Osteoblast (primary cell): ENCODE measurements at regions not wholly inside any gene's neighbourhood (a gene's known extent, or its start where the extent isn't known, plus 50 kb on each side); places are given as distances from the start of the nearest gene placed in this dataset.

Experiments
- DNase-seq: peaks from one replicate; pipeline ENCODE4 v3.0.0; 2011; ENCODE audit warnings: low spot score, mixed read lengths; ENCODE audit not compliant: insufficient read length; ENCODE audit errors: missing footprints
- H2AFZ ChIP-seq: 2 replicates; pipeline ENCODE4 v1.6.0; 2011; ENCODE audit warnings: mild to moderate bottlenecking, low read length
- H3K27ac ChIP-seq: 2 replicates; pipeline ENCODE4 v1.5.1; 2011; ENCODE audit warnings: mild to moderate bottlenecking, low read depth, low read length, moderate library complexity
- H3K27me3 ChIP-seq: 2 replicates; pipeline ENCODE4 v1.6.0; 2012; ENCODE audit warnings: mild to moderate bottlenecking, control low read depth, inconsistent platforms, low read length, moderate library complexity; ENCODE audit not compliant: insufficient read depth
- H3K36me3 ChIP-seq: 2 replicates; pipeline ENCODE4 v1.5.1; 2011; ENCODE audit warnings: mild to moderate bottlenecking, low read length, control low read depth, moderate library complexity; ENCODE audit not compliant: insufficient read depth
- H3K4me1 ChIP-seq: 2 replicates; pipeline ENCODE4 v1.5.1; 2011; ENCODE audit warnings: mild to moderate bottlenecking, low read length, control low read depth, moderate library complexity; ENCODE audit not compliant: insufficient read depth
- H3K4me2 ChIP-seq: 2 replicates; pipeline ENCODE4 v1.6.0; 2011; ENCODE audit warnings: mild to moderate bottlenecking, low read length; ENCODE audit not compliant: insufficient read depth
- H3K4me3 ChIP-seq: fragments of 200-600 bp; sonication (generic); 3 replicates; pipeline ENCODE4 v1.5.1; 2012; ENCODE audit warnings: mild to moderate bottlenecking, low read length, inconsistent platforms; ENCODE audit not compliant: insufficient read depth
- H3K79me2 ChIP-seq: 2 replicates; pipeline ENCODE4 v1.6.0; 2012; ENCODE audit warnings: mild to moderate bottlenecking, low read length, control low read depth, inconsistent platforms; ENCODE audit not compliant: insufficient read depth
- H3K9me3 ChIP-seq: 2 replicates; pipeline ENCODE4 v1.5.1; 2011; ENCODE audit warnings: low read depth, low read length, control low read depth
- H4K20me1 ChIP-seq: 2 replicates; pipeline ENCODE4 v1.6.0; 2012; ENCODE audit warnings: mild to moderate bottlenecking, low read length, control low read depth; ENCODE audit not compliant: insufficient read depth
- TF ChIP-seq, protein P1 (sequence below): IDR thresholded peaks from 2 replicates; pipeline ENCODE4 v1.5.1; 2011; ENCODE audit warnings: mild to moderate bottlenecking, low read depth, low read length, moderate library complexity; ENCODE audit errors: extremely low read depth

- Histone ChIP-seq H3K79me2 (no peaks in the 10 kb centered on the region), H3K4me3 (no peak overlapping the region), H3K27ac (no peak overlapping the region), H2AFZ (peak overlapping the region; percentile 52), H3K27me3 (peaks cover 4% of the 10 kb centered on the region), H3K9me3 (no peaks in the 10 kb centered on the region), H3K4me1 (no peaks in the 10 kb centered on the region), H3K36me3 (no peaks in the 10 kb centered on the region), H3K4me2 (peak overlapping the region; percentile 12), H4K20me1 (no peaks in the 10 kb centered on the region)
- DNase-seq = peak; percentile 86
- TF ChIP-seq, protein P1, sequence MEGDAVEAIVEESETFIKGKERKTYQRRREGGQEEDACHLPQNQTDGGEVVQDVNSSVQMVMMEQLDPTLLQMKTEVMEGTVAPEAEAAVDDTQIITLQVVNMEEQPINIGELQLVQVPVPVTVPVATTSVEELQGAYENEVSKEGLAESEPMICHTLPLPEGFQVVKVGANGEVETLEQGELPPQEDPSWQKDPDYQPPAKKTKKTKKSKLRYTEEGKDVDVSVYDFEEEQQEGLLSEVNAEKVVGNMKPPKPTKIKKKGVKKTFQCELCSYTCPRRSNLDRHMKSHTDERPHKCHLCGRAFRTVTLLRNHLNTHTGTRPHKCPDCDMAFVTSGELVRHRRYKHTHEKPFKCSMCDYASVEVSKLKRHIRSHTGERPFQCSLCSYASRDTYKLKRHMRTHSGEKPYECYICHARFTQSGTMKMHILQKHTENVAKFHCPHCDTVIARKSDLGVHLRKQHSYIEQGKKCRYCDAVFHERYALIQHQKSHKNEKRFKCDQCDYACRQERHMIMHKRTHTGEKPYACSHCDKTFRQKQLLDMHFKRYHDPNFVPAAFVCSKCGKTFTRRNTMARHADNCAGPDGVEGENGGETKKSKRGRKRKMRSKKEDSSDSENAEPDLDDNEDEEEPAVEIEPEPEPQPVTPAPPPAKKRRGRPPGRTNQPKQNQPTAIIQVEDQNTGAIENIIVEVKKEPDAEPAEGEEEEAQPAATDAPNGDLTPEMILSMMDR = no peak
Measured at GRCh38 chr7:82631998-82632397, 188.4 kb upstream of the CACNA2D1 start.

DNA sequence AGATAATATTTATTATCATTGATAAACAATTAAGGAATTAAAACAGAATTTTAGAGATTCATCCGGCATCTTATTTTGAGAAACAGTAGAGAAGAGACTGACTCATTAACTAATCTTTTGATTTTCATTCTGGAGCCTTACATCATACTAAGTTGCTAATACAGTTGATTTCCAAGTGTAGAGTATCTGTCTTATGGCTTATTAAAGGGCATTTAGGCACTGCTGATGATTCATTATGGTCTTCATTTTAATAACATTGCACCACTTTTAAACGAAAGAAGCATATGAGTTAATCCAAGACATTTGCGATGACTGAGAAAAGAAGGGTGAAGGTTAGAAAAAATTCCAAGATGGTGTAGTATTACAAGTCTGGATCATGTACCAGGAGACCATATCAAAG lies 186.0 kb upstream of the CACNA2D1 start:
- H3K4me3 ChIP-seq = no peak overlapping the region
- H3K27ac ChIP-seq = no peak overlapping the region
- TF ChIP-seq, protein P1 = no peak
- no peaks in the 10 kb centered on the region for H3K79me2 ChIP-seq
- DNase-seq = no peak
- no peaks in the 10 kb centered on the region for H3K9me3 ChIP-seq
- no peak overlapping the region for H3K4me2 ChIP-seq
- H3K4me1 ChIP-seq = peaks cover 3% of the 10 kb centered on the region
- no peaks in the 10 kb centered on the region for H3K36me3 ChIP-seq
- H2AFZ ChIP-seq = no peak overlapping the region
- no peaks in the 10 kb centered on the region for H4K20me1 ChIP-seq
- no peaks in the 10 kb centered on the region for H3K27me3 ChIP-seq

GRCh38 chr7:82625377-82625776 lies 181.8 kb upstream of the CACNA2D1 start:
- no peaks in the 10 kb centered on the region for H3K79me2 ChIP-seq
- TF ChIP-seq, protein P1 = peak; percentile 38
- no peaks in the 10 kb centered on the region for H3K36me3 ChIP-seq
- H3K27me3 ChIP-seq = no peaks in the 10 kb centered on the region
- H3K4me2 ChIP-seq = no peak overlapping the region
- H3K4me1 ChIP-seq = peaks cover 11% of the 10 kb centered on the region
- H3K9me3 ChIP-seq = no peaks in the 10 kb centered on the region
- no peak overlapping the region for H3K27ac ChIP-seq
- no peak overlapping the region for H3K4me3 ChIP-seq
- no peaks in the 10 kb centered on the region for H4K20me1 ChIP-seq
- H2AFZ ChIP-seq = no peak overlapping the region
- DNase-seq = no peak

DNA sequence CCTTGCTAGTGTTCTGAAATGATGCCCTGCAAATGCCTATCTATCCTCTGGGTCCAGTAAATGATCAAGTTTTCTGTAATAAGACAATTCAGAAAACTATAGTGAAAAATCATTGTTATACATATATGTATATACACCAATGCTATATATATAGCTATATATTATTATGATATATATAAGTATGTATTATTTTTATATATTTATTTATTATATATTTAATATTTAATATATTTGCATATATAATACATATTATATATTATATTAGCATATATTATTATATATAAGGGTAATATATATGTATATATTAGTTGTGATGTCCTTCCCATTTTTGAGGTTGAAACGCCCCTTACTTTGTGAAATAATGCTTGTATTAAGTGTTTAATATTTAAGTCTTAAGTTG lies 181.4 kb upstream of the CACNA2D1 start:
- Histone ChIP-seq H3K4me2 (no peak overlapping the region), H3K27ac (peak overlapping the region; percentile 77), H3K79me2 (no peaks in the 10 kb centered on the region), H3K27me3 (no peaks in the 10 kb centered on the region), H4K20me1 (no peaks in the 10 kb centered on the region), H2AFZ (peak overlapping the region; percentile 39), H3K4me3 (no peak overlapping the region), H3K4me1 (peaks cover 11% of the 10 kb centered on the region), H3K9me3 (no peaks in the 10 kb centered on the region), H3K36me3 (no peaks in the 10 kb centered on the region)
- DNase-seq = no peak
- TF ChIP-seq, protein P1 = no peak
